Posterior vena cava (tissue), 2 donors: ENCODE measurements at regions not wholly inside any gene's neighbourhood (a gene's known extent, or its start where the extent isn't known, plus 50 kb on each side); places are given as distances from the start of the nearest gene placed in this dataset.
"Not testable (repeated sequence)": the region's sequence is repeated elsewhere in the genome, so short reads cannot be mapped to it uniquely, and the experiment has no call there.

Source experiments
- DNase-seq: peaks from one replicate; pipeline ENCODE4 v3.0.0-alpha.2; 2020; ENCODE audit warnings: low spot score
- intact Hi-C, 2 donors: fragments of 100-400 bp; cut with DNase I; formaldehyde crosslinking; loops; one replicate each; pipeline versions ENCODE4 v1.14.1 to v1.14.2; 2022 to 2023
- donor health status: DM: yes; HTN: yes; CAD: no.
- donor health status: DM: yes; HTN: yes; CAD: no.

DNA sequence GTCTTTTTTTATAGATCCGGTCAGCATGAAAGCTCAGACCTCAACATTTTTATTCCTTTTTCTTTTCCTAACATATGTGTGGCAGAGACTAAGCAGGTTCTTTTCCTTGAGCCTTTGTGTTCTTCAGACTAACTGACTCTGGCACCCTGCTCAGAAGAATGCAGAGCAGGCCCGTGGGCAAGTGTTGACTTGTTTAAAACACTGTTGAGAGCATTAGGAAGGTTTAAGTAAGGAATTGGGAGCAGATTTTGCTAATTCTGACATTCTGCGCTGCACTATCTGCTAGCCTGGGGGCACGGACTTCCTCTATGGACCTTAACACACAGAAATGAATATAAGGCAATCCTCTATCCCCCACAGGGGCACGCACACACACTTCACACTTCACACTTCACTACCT is 182.5 kb upstream of the PIK3R1 start:
- intact Hi-C loops: no loop called here
- DNase-seq: no peak

- intact Hi-C loops: no loop called here
- no peak for DNase-seq
Measured at GRCh38 chr5:68032216-68032762, 183.3 kb upstream of the PIK3R1 start.

DNA sequence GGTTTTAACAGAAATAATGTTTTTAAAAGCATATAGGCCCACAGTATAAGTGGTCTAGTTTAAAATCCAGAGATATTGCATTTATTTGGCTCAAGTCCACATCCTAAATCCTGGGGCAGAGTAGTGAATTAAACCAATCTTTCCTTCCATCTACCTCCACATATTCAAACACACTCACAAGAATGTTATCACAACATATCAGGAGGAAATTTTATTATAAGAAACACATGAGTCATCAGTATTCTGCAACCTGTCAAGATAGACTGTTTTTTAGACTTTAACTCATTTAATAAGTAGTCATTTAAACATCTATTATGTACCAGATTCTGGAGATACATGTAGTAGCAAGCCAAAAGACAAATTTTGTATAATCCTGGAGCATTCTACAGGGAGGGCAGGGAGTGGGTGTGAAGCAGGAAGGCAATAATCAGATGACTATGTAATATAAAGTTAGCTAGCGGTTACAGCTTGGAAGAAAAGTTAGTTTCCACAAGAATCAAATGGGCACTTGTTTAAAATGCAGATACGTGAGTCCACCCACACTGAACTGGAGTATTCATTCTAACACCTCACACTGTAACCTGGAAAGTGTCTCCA is 187.3 kb upstream of the PIK3R1 start:
- intact Hi-C loops: no loop called here

DNA sequence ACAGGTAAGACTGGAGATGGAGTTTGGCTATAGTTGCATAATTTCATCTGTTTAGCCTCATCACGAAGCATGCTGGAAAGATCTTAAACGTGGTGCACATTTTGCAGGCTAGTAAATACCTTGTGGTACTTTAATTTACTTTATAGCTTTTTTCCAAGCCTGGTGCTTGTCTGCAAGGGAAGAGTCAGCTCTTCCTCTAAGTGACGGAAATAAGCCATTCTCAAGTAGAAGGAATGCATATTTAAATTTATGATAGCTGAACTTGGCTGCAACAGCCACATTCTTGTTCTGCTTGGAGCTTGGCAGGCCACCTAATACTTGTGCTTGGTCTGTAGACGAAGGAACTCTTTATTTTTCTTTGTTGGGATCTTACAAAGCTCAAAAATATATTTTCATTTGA is 188.0 kb upstream of the PIK3R1 start:
- DNase-seq: no peak
- intact Hi-C loops: no loop called here

More for the DNA sequence above, 187.3 kb upstream of the PIK3R1 start:
- DNase-seq: no peak

DNA sequence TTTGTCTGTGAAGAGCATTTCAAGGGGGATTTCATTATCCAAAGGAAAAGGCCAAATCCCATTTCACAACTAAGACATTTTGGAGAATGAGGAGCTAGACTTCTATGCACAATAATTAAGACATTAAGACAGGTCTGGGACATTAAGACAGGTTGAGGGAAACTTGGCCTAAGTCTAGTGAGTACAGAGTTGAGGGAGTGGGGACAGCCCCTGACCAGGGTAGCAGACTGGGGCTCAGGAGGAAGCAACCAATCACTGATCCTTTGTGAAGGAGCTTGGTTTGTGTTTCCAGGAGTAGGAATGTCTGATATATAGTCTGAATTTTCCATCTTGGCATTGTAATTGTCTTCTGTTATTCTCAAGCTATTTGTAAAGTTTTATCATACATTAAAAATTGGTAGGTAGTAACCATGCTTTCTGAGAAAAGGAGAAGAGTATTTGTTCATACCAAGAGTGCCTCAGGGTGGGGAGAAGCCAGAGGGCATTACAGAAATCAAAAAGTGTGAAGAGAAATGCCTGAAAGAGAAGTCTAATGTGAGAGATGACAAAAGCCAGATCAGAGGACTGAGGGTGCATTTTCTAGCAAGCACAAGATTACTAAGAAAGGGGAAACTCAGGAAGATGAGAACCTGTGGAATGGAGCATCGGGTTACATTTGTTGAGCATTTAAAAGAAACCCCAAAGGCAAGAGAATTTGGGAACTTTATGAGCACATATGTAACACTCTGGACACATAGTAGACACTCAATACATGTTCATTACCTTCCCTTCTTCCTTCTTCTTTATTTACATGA is 189.3 kb upstream of the PIK3R1 start:
- no peak for DNase-seq
- intact Hi-C loops: no loop called here

DNA sequence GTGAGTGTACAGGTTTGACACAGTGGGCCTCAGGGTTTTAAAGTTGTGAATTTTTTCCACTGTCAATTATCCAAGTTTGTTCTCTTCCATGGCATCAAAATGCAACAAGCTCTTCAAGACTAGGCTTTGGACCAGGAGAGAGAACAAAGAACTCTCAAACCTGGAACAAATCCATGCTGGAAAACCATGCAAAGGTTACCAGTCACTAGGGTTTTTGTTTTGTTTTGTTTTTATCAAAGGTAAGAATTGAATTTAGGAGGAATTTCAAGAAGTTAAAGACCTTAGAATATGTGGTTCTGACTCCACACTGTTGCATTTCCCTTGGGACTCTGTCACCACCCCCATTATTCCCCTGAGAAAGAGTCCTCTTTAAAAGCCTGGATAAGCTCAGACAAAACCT is 191.1 kb upstream of the PIK3R1 start:
- intact Hi-C loops: no loop called here
- DNase-seq: no peak

DNA sequence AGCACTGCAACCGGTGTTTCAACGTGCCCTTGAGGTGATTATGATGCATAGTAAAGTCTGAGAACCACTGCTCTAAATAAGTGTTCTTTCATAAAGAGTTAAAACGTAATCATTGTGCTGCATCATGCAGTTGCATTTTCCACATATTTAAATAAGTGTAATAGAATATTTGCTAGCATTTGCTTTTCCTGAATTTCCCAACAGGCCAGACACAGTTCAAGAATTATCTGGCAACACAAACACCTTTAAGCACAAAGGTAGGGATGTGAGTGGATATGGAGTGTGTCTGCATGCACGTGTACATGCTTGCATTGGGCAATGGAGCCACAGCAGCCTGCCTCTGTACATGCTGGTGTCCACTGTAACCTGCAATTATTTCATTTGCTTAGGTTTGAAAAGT is 193.6 kb upstream of the PIK3R1 start:
- intact Hi-C loops: no loop called here
- DNase-seq: no peak

GRCh38 chr5:68021227-68021626 is 194.3 kb upstream of the PIK3R1 start:
- intact Hi-C loops: no loop called here
- no peak for DNase-seq

GRCh38 chr5:68020461-68020969 is 195.0 kb upstream of the PIK3R1 start:
- DNase-seq, intact Hi-C loops: not testable (repeated sequence)

DNA sequence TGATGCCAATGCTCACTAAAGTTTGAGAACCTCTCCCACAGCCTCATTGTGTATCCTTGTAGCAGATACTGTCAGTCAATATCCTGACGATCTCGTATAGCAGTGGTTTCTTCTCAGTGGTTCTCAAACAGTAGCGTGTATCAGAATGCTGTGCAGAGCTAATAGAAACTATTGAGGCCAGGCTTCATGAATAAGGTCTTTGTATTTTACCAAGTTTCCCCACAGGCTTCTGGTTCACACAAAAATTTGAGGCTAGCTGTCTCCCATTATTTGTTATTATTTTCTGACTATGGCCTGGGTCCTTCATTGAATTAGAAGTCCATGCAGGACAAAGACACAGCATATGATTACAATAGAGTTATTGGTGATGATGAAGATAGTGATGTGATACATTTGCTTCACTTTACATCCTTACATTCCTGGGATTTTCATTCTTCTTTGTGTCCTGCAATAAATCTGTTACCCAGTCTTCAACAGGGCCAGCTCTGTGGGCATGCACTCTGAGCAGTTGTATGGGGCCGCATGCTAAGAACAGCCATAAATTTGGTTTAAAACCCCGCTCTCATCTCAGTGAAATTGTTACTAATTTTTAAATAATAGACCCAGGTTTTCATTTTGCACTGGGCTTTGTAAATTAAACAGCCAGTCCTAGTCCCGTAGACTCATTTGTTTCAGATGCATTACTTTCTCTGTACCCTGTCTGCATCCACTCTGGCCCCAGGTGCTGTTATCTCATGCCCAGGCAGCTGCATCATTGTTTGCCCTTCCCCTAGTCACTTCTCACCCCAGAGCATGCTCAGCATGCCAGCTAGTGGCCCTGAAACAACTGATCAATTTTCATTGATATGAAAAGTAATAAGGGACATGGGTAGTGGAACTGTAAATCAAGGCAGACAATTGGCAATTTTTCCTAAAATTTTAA is 199.9 kb upstream of the PIK3R1 start:
- no peak for DNase-seq
- intact Hi-C loops: no loop called here

- DNase-seq: no peak
- intact Hi-C loops: no loop called here
Measured at GRCh38 chr5:68012831-68013230, 202.7 kb upstream of the PIK3R1 start.

- intact Hi-C loops: no loop called here
- no peak for DNase-seq
Measured at GRCh38 chr5:68012429-68012828, 203.1 kb upstream of the PIK3R1 start.

DNA sequence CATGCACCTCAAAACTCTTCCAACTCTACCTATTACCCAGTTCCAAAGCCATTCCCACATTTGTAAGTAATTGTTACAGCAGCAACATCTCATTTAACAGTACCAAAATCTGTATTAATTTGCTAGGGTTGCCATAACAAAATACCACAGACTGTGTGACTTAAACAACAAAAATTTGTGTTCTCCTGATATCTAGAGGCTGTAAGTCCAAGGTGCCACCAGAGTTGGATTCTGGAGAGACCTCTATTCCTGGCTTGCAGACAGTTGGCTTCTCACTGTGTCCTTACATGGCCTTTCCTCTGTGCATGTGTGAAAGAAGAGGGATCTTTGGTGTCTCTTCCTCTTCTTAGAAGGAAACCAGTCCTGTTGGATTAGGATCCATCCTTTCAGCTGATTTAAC is 203.8 kb upstream of the PIK3R1 start:
- no peak for DNase-seq
- intact Hi-C loops: no loop called here

- DNase-seq: no peak
- intact Hi-C loops: no loop called here
Measured at GRCh38 chr5:68011259-68011760, 204.2 kb upstream of the PIK3R1 start.

- intact Hi-C loops: no loop called here
Measured at GRCh38 chr5:68010740-68011139, 204.8 kb upstream of the PIK3R1 start.

GRCh38 chr5:68007451-68007850 is 208.1 kb upstream of the PIK3R1 start:
- intact Hi-C loops: no loop called here
- peak; percentile 82 for DNase-seq

More at GRCh38 chr5:68010740-68011139, 204.8 kb upstream of the PIK3R1 start:
- no peak for DNase-seq

- intact Hi-C loops: no loop called here
- DNase-seq: no peak
Measured at GRCh38 chr5:68002836-68003235, 212.7 kb upstream of the PIK3R1 start.

GRCh38 chr5:68000805-68001204 is 214.8 kb upstream of the PIK3R1 start:
- no peak for DNase-seq
- intact Hi-C loops: no loop called here

GRCh38 chr5:67999391-67999790 is 216.2 kb upstream of the PIK3R1 start:
- intact Hi-C loops: no loop called here
- DNase-seq: no peak
